GM18511 (cell line): ENCODE measurements at regions not wholly inside any gene's neighbourhood (a gene's known extent, or its start where the extent isn't known, plus 50 kb on each side); places are given as distances from the start of the nearest gene placed in this dataset.

Experiments
- ATAC-seq: cut with Tn5 transposase; IDR thresholded peaks from one replicate; pipeline ENCODE4 v1.9.1; 2021; ENCODE audit warnings: mild to moderate bottlenecking, moderate library complexity; ENCODE audit not compliant: unreplicated experiment

DNA sequence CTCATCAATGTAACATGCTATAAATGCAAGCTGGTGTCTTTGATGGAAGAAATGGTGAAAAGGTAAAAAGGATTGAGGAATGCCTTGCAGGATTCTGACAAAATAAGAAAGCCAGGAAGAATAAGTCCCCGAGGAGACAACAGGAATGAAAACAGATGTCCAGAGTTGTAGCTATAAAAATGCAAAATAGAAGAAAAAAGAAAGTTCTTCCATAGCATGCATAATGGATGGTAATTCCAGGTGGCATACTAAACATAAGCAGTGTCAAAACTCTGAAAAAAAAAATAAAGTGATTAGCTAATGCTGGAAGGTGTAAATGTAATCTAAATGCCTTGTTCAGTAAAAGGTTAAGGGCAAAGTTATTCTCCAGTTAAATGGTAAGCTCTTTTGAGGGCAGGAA, 225.9 kb upstream of the CHST9 start:
- ATAC-seq: no peak

DNA sequence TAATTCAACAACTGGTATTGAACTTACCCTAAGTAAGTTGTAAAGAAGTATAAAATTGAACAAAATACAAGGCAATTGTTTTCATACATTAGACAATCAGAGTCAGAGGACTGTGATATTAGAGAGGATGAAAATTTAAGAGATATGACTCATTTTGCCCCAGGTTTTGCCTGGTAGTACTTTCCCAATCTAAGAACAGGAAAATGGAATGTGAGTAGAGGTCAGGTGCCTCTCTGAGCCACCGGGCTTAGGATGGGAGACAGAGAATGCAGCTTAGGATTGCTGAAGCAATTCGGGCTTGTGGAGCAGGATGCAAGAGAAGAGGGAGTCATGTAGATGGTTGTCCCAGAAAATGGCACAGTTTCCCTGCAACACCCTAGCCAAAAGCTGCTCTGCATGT, 219.7 kb upstream of the CHST9 start:
- no peak for ATAC-seq

DNA sequence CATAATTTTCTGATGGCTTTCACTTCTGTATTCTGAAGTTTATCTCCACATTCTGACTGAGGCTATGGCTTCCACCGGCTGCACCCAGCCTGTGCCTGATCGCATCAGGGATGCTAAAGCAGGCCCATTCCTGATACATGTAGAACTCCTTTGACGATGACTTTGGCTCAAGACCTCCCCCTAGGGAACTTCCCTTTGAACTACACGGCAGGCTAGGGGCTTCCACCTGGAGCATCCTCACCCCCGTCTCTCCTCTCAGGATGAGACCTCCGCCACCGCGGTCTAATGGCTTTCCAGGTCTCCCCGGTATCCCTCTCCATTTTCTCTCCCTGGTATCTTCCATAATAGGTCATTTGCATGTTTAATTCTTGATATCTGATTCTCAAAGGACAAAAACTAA, 214.9 kb upstream of the CHST9 start:
- ATAC-seq: no peak

DNA sequence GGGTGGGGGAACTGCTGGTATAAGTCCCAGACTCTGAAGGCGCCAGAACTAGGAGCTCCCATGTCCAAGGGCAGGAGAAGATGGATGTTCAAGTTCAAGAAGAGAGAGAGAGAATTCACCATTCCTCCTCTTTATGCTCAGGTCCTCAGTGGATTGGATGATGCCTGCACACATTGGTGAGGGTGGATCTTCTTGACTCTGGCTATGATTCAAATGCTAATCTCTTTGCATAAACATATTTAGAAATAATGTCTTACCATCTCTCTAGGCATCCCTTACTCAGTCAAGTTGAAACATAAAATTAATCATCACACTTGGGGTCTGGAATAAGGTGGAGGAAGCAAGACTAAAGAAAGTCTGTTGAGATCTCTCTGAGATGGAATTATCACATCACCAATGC, 210.6 kb upstream of the CHST9 start:
- no peak for ATAC-seq

DNA sequence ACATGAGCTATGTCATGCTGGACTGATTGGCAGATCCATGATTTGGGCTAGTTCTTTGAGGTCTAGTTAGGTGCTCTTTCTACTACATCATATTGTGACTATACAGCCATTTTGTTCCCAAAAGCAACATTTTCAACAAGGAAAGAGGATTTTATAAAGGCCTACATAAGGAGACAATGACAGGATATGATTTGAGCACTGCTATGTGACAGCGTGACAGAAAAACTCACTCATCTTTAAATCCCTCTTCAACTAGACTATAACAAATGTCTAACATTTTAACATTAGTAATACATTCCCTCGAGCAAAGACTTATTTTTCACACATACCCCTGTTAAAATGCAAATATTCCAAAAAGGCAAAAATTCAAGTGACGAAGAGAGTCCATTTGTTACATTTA, 209.6 kb upstream of the CHST9 start:
- no peak for ATAC-seq

DNA sequence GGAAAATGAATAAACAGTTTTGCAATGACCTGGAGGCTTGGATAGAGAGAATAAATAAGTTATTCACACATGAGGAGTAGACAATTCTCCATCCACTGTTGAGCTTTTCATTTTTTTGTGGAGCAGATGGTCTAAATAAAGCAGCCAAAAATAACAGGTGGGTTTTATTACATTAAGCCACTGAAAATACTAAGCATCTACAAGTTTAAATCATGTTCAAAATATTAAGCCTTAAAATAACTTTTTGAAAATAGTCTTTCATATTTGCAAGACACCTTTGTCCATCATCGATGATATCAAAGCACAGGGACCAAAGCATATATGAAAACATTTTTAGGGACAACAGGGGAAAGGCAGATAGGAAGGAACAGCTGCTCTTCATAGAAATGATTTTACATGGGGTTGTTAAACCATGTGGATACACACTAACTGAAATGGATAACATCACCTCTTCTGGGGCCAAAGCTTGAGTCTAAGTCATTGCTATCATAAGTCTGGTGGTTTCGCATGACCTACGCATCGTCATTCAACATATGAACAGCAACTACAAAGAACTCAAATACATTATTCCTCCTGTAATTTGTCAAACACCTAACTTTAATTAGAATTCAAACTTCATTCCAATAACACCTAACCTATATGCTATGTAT, 197.6 kb upstream of the CHST9 start:
- no peak for ATAC-seq

DNA sequence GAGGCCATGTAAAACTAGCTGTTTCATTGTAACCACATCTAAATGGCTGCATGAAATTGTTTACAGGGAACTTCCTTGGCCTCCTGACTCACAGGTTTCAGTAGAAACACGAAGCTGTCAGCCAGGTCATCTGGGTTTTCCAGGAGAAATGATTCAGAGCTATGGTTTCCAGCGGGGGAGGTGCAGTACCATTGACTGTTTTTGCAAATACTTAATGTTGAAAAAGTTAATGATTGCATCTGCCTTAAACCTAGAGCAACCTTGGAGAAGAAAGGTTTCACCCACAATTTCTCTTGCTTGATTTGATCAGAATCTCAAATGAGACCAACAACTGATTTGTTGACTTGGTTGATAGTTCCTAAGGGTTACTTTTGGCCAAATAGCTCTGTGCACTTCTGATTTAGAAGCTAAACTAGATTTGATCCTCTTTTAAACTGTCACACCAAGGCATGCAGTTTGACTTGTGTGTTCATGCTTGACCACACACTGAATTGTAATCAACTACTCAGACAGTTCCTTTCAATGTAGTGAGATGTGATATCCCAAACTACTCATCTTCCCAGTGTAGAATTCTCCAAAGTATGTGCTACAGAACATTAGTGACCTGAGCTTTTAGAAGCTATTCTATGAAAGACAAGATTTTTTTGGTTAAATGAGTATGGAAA, 193.5 kb upstream of the CHST9 start:
- no peak for ATAC-seq

DNA sequence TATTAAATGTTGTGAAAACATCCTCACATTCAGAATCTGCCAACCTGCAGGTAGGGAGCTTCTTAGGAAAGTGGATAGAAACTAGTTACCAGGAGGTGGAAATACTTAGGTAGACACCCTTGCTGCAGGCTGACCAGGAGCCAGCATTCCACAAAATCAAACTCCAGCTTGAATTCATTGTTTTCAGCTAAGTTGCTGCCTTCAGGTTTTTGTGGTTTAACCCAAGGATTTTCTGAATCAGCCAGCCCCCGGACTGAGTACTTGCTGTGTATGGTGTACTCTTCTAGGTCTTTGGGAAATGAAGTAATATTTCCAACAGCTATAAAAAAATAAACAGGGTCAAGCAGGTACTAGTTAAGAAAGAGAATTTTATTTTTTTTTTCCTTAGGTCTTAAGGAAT, 192.1 kb upstream of the CHST9 start:
- no peak for ATAC-seq

DNA sequence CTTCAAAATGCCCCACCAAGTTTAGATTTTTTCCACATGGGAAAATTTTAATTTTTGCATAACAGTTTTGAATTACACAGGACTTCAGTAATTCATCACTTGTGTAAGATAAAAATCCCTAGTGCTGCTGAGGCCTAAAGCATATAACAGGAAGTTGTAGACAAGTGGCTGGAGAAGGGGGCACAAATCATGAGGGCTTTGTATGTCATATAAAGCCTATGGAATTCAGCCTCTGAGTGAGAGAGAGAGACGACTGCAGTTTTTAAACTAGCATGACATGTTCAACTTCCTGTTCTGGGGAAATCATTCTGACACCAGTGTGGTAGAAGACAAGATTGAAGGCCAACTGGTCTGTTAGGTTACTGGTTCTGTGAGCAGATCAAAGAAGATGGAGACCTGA, 187.3 kb upstream of the CHST9 start:
- no peak for ATAC-seq

DNA sequence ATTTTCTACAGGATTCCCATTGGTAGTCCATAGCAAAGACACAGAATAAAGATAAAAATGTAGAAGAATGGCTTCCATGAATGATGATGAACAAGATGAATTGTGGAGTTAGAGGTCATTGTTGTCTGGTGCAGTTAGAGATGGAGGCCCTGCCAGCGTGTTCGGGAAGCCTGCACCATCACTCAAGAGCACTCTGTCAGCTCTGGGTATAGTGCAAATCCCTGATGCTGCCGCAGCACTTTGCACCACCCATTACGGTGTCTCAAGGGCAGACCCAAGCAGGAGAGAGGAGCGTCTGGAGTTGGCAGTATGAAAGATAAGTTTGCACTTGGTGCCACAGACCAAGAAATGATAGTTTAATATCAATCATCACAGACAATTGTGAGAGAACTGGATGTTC, 181.6 kb upstream of the CHST9 start:
- ATAC-seq: no peak

DNA sequence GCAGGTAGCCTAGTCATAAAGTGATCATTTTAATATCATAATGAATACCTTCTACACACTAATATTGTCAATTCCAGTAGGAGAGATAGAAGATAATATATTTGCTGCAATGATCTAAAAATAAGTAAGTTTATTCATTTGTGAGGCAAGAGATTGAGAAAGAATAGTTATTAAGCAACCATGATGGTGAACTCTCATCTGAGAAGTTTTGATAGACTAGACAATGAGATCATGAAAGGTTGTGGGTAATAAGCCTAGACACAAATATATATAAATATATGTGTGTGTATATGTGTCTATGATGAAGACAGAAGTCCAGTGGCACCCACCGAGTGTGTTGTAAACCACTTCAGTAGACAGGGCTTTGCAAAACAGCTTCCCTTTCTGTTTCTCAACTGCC, 181.0 kb upstream of the CHST9 start:
- ATAC-seq: no peak

DNA sequence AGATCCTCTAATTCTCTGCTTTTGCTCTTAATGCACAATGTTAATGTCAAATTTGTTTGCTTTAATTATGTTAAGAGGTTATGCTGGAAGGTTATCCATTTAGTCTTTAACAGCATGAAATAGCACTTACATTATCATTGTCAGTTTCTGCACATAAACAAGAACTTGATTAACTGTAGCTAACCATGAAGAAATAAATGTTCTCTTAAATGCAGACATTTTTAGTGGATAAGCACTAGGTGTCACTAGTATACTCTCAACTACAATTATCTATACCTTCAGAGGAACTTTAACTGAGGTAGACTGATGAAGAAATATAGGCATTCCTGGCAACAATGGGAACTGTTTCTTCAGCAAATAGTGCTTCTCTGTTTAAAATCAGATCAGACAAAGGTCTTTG, 178.8 kb upstream of the CHST9 start:
- ATAC-seq: no peak

DNA sequence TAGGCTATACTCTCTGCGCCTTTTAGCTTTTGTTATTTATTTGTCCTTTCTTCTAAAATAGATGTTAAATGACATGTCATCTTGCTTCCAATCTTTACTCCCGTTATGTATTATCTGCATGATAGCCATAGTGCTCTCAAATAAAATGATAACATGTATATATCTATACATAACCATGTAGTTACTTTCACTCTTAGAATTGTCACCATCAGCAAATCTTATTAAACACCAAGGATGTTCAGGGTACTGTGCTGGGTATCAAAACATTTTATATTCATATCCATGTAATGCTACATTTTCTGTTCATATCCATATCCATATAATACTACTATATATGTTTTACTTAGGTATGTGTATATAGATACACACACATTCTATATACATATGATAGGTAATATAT, 176.4 kb upstream of the CHST9 start:
- no peak for ATAC-seq

DNA sequence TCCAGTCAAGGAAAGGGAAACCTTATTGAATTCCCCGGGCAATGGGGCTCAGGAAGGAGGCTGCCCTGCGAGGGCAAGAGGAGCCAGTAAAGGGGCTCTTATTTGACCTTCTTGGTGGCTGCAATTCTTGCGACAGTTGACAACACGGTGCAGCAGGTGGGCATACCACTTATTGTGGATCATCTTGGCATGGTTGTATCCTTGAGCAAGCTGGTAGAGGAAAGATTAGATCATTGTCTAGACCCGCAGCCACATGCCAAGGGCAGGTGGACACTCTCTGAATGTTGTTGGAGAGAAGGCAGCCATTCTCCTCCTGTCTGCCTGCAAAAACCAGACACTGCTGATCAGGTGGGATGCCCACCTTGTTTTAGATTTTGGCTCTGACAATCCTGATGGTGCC, 170.2 kb upstream of the CHST9 start:
- ATAC-seq: no peak

DNA sequence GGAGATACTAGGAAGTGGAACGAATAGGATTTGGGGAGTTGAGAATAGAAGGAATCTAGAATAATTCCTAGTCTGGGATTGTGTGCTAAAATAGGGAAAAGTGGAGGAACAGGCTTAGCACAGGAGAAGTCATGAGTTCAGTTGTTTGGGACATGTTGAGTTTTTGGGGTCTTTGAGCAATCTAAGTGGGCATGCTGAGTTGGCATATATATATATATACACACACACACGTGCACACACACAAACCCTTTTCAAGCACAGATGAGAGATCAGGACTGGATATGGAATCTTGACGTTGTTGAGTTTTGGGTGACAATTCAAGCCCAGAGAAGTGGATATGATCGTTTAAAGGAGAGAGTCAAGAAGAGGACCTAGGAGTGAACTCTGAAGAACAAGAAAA, 168.2 kb upstream of the CHST9 start:
- ATAC-seq: no peak

DNA sequence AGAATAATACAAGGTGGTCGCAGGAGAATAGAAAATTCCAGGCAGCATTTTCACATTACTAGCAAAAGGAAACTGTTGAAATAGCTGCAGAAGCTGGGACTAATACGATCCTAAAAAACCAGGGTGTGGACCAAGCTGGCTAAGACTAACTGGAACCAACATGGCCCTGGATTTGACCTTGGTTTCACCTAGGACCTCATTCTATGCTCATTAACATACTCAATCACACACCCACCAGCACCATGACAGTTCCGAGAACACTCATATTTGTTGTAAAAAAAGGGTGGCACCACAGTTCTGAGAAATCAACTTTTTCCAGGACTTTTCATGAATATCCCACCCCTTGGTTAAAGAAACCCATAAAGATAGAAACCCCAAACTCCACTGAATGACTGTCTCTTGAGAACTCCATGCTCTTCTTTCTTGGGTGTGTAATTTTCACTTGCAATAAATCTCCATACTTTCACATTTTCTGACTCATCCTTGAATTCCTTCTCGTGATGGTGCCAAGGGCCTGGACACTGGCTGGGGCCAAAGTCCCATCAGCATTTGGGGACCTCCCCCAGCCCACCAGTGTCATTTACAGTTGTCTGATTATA, 164.3 kb upstream of the CHST9 start:
- ATAC-seq: no peak

DNA sequence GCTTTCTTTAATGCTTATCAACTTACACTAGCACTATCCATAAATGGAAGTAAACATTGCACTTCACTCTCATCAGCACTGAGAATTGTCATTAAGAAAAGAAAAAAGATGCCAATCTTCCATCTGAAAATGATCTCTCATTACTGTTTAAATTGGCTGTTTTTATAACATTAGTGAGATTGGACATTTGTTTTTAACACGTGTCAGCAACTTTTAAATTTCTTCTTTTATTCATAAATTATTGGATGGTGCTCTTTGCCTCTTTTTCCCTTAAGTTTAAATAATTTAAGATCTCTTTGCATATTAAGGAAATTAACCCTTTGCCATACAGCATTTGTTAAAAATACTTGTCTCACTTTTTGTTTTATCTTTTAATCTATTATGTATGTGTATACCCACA, 146.5 kb upstream of the CHST9 start:
- ATAC-seq: no peak

DNA sequence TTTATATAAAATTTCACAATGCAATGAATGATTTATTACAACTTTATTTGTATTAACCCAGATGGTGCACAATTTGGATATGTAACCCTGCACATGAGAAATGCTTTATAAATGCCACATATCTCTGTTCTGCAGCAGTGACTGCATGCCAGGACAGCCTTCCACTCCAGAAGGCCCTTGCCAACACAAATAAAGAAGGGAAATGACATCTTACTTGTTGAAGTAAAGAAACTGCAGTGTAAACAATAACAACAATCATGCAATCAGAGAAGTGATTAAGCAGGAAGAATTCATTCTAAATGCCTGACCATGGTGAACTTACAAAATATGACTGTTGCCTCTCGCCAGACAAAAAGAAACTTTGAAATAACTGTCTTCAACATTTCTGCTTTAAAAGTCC, 129.9 kb upstream of the CHST9 start:
- ATAC-seq: no peak

DNA sequence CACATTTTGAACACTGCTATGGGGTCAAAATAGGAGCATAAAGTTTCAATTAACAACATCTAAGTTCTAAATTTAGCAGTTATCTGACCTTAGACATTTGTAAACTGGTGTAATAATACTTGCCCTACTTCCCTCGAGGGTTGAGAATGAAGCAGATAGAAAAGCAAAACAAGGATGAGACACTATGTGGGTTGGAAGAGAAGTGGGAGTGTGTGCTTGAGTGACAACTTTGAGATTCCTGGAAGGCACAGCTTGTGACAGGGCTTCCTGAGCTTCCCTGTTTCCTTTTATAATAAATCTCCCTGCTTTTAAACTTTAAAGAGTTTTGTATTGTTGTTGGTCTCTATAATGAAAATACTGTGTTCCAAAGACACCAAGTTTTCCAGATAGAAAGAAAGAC, 128.6 kb upstream of the CHST9 start:
- ATAC-seq: no peak

DNA sequence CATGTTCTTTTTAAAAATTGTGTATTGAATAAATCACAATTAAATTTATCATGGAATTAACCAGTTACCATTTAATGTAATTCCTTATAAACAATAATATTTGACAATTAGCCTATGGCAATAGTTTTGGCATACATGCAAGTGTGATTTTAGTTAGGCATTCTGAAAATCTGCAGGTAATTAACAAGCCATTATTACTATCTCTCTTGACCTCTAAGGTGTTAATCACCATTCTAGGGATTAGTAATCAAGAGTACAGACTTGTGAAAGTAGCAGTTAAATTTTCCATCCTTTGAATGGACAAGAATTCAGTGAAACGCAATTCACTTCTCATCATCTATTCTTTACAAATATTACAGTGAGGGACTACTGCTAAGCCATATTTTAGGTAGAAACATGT, 127.7 kb upstream of the CHST9 start:
- ATAC-seq: no peak

DNA sequence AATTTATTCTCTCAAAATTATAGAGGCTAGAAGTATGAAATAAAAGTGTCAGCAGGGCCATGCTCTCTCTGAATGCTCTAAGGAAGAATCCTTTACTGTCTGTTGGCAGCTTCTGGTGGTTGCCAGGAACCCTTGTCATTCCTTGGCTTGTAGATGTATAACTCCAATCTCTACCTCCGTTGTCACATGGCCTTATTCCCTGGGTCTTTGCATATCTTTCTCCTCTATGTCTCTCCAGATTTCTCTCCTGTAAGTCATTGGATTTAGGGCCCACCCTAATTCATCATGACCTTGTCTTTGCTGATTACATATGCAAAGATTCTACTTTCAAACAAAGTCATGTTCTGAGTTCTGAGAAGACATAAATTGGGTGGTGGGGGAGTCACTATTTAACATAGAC, 127.0 kb upstream of the CHST9 start:
- no peak for ATAC-seq

DNA sequence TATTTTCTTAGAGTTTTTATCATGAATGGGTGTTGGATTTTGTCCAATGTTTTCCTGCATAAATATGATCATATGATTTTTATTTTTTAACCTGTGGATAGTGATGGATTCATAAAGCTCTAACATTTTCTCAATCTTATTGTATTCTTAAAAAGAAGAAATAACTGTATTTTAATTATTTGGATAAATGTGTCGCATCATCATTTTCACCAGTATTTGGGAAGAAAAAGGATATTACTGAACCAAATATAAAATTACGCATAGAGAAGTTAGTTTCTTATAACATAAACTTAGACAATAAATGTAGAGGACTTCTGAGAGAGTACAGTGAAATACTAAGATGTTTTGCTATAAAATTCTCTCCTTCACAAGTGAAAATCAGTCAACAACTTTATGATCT, 126.0 kb upstream of the CHST9 start:
- no peak for ATAC-seq
